ENCODE measurements at regions not wholly inside any gene's neighbourhood (a gene's known extent, or its start where the extent isn't known, plus 50 kb on each side); places are given as distances from the start of the nearest gene placed in this dataset.

- TF ChIP-seq EP300 (IDR thresholded peaks at IDR 0.05; ENCODE audit: borderline replicate concordance): no peak
- no peak for TF ChIP-seq CEBPB (IDR thresholded peaks at IDR 0.05)
- TF ChIP-seq RAD21 (IDR thresholded peaks at IDR 0.05; ENCODE audit: low read depth): no peak
- TF ChIP-seq NFIC (IDR thresholded peaks at IDR 0.05): no peak
- no peak for TF ChIP-seq TEAD4 (IDR thresholded peaks at IDR 0.05)
- TF ChIP-seq MAX (IDR thresholded peaks at IDR 0.05): no peak
- no peak for TF ChIP-seq CREB1 (IDR thresholded peaks at IDR 0.05; ENCODE audit: low read depth)
- TF ChIP-seq EGR1 (IDR thresholded peaks at IDR 0.05): no peak
- no peak for TF ChIP-seq YY1 (IDR thresholded peaks at IDR 0.05; ENCODE audit: low read depth)
- no peak for TF ChIP-seq USF1 (IDR thresholded peaks at IDR 0.05)
- TF ChIP-seq FOXM1 (IDR thresholded peaks at IDR 0.05; ENCODE audit: borderline replicate concordance, low read depth): no peak
- TF ChIP-seq TAF1 (IDR thresholded peaks at IDR 0.05; ENCODE audit: low read depth): no peak
- no peak for TF ChIP-seq REST (IDR thresholded peaks at IDR 0.05; ENCODE audit: low read depth)
These were observed 108.5 kb upstream of the CHD6 start for GRCh38 chr20:41726727-41727126.
